HG03064 (cell line): ENCODE measurements at regions not wholly inside any gene's neighbourhood (a gene's known extent, or its start where the extent isn't known, plus 50 kb on each side); places are given as distances from the start of the nearest gene placed in this dataset.
"Not testable (repeated sequence)": the region's sequence is repeated elsewhere in the genome, so short reads cannot be mapped to it uniquely, and the experiment has no call there.

Experiments
- ATAC-seq: cut with Tn5 transposase; IDR thresholded peaks from one replicate; pipeline ENCODE4 v1.9.1; 2021; ENCODE audit warnings: low read depth; ENCODE audit not compliant: unreplicated experiment

- ATAC-seq: no peak
Observed at GRCh38 chr15:98537516-98538060, 110.8 kb upstream of the IGF1R start.

- no peak for ATAC-seq
Observed at GRCh38 chr15:98541519-98541918, 106.8 kb upstream of the IGF1R start.

DNA sequence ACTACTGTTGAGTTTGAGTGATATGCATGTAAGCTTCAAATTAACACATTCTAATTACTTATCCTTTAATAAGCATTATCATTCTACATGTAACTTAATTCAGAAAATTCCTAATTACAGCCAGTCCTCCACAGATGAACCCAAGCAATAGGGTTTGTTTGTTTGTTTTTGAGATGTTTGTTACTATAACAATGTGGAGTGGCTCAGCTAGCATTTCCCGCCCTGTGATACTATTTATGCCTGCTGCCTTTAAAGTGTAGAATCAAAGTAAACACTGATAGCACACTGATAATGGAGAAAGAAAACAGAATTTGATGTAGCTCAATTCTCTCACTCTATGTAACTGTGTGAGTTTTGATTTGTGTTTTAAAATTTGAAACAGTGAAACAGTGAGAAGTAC lies 105.1 kb upstream of the IGF1R start:
- no peak for ATAC-seq

- no peak for ATAC-seq
Observed at GRCh38 chr15:98546329-98546728, 102.0 kb upstream of the IGF1R start.

- ATAC-seq: no peak
Observed at GRCh38 chr15:98547275-98547674, 101.1 kb upstream of the IGF1R start.

- ATAC-seq: no peak
Observed at GRCh38 chr15:98547741-98548138, 100.6 kb upstream of the IGF1R start.

DNA sequence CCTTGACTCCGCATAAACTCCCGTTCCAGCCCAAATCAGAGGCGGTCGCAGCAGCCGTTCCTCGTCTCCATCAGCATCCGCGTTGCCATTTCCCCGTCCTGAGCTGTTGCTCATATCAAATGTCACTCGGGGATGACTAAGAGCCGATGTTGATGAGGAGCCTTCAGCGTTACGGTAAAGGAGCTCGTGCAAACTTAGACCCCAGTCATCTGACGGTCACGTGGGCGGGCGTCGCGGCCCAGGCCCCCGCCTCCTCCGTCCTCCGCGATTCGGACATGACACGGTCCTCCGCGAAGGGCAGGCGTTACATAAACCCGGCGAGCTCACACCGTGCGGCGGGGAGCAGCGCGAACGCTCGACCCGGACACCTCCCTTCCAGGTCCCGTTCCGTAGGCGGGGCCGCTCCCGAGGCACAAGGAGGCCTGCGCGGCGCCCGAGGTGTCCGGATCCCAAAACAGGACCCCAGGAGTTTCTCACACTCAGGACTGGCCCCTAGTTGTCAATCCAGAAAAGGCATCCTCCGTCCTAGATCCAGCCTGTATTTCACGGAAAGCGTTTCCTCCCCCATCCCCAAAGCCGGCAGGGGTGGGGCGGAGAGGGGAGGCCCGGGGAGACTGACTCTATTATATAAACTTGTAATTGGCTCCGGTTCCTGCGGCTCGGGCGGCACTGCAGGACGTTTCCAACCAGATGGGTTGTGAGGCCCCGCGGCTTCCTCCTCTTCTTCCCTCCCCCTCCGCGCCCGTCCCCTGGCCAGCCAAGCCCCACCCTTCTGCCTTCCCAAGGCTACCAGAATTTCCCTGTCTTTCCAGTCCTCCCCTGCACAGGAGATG lies 100.0 kb upstream of the IGF1R start:
- ATAC-seq: no peak

- no peak for ATAC-seq
Observed at GRCh38 chr15:98549003-98549402, 99.3 kb upstream of the IGF1R start.

DNA sequence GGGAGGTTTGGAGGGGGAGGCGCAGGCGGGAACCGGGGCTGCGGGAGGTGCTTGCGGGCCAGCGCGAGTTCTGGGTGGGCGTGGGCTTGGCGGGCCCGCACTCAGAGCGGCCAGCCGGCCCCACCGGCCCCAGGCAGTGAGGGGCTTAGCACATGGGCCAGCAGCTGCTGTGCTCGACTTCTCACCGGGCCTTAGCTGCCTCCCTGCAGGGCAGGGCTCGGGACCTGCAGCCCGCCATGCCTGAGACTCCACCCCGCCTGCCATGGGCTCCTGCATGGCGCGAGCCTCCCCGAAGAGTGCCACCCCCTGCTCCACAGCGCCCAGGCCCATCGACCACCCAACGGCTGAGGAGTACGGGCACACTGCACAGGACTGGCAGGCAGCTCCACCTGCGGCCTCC lies 98.6 kb upstream of the IGF1R start:
- no peak for ATAC-seq

DNA sequence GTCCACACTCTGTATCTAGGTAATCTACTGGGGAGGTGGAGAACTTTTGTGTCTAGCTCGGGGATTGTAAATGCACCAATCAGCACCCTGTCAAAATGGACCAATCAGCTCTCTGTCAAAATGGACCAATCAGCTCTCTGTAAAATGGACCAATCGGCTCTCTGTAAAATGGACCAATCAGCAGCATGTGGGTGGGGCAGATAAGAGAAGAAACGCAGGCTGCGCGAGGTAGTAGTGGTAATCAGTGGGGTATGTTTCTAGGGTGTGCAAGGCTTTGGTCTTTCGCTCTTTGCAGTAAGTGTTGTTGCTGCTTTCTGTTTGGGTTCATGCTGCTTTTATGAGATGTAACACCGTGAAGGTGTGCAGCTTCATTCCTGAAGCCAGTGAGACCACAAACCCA lies 98.0 kb upstream of the IGF1R start:
- ATAC-seq: not testable (repeated sequence)

DNA sequence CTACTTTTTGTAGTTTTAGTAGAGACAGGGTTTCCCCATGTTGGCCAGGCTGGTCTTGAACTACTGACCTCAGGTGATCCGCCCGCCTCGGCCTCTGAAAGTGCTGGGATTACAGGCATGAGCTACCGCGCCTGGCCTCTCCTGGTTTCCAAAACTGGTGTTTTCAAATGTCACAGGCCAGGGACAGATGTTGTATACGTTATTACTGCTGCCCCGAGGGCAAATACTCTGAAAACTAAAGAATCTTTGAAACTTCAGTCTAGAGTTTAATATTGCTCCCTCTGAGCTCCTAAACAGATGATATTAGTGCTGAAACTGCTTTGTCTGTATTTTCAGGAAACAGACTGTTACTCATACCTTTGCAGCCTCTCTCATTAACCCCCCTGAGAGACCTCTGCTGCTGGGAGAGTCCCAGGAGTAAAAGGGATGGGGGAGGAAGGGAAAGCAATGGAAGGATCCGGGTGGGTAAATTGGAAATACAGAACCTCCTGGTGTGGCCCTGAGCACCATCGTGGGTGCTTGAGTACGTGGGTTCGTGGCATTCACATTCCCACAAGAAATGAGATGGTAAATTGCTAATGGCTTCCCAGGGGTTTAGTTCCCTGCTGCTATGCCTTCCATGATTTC lies 96.3 kb upstream of the IGF1R start:
- no peak for ATAC-seq

DNA sequence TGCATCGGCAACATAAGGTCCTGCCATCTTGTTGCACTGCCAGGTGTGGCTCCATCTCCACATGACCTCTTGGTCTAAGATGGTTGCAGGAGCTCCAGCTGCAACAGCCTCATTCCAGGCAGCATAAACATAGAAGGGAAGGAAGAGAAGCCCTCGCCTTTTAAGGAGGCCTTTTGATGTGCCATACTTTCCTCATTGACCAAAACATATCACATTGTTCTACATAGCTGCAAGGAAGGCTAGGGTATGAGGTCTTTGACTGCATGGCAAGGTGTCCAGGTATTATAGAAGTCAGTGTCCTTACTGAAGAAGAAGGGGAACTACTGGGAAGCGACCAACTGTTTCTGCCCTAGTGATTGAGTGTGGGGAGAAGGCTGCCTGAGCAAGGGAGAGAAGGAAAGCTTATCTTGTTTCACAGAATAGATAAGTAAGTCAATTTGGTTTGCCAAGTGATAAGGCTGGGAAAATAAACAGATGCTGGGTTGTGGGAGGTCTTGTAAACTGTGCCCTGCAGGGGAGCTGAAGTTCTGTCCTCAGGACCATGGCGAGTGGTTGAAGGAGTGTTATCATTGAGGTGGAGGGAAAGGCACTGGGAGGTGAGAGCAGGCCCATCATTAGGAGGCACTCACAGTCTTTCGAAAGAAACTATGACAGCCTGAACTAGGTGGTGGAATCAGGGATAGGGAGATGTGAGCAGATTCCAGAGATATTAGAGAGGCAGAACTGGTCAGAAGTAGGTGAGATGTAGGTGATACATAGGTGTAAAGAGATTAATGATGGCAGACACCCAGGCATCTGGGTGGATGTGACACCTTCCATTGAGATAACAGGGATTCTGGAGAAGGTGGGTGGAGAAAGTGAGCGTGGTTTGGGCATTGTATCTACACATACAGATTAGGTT lies 93.8 kb upstream of the IGF1R start:
- ATAC-seq: no peak

DNA sequence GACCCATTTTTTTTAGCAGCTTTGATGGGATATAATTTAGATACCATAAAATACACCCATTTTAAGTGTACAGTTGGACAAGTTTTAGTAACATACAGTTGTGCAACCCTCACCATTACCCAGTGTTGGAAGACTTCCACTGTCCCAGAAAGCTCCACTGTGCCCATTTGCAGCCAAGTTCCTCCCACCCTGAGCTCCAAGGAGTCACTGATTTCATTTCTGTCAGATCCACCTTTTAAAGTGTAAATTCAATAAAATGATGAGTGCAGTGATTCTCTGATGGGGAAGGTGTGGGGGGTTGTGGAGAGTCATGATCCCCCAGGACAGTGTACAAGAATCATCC lies 93.2 kb upstream of the IGF1R start:
- no peak for ATAC-seq

DNA sequence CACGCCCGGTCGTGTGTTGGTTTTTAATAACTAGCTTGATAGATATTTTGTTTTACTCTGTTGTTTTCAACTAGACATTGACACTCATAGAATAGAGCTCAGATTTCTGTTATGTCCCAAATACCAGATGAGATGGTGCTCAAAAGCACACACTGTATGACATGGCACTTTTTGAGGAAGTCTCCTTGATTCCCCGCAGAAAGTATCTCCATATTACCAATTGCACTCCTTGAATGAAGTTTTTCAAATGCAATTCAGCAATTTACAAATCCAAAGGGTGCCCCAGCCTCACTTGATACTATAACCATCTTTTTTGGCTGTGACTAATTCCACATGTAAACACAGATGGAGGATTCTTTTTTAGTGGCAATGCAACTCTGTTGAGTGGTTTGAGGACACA lies 92.0 kb upstream of the IGF1R start:
- no peak for ATAC-seq

DNA sequence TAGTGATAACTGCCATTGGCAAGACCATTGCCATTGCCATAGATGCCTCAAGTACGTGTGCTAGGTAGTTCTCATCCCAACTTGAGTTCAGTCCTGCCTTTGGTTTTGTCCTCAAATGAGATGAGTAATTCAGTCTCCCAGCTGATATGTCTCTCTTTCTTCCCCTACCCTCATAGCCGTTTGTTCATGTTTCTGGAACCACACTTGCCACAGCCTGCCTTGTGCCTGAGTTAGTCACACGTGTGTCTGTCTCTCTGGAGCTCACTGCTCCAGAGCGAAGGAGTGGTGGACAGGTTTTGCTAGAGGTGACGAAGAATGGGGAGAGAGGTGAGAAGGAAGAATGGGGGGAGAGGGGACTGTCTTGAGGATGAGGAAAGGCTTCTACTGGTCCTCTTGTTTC lies 88.0 kb upstream of the IGF1R start:
- ATAC-seq: no peak

DNA sequence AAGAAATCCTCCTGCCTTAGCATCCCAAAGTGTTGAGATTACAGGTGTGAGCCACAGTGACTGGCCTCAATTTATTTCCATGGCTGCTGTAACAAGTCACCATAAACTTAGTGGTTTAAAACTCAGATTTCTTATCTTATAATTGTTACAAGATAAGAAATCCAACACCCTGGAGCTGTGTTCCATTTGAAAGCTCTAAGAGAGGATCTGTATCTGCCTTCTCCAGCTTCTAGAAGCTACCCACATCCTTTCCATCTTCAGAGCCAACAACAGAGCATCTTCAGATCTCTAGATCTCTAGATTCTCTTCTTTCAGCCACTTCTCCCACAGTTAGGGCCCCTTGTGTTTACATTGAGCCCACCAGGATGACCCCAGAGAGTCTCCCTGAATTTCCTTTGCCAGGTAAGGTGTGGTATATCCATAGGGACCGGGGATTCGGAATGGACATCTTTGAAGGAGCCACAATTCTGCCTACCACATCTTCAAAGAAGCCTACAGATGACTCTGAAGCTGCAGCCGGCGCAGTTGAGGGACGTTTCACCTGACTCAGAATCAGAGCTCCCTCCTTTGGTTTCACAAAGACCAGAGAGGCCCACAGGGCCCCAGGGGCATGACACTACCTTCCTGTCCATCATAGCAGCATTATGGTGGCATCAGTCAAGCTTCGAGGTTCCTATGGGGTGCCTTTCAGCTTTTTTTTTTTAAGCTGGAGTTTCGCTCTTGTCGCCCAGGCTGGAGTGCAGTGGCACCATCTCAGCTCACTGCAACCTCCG lies 87.0 kb upstream of the IGF1R start:
- ATAC-seq: no peak

DNA sequence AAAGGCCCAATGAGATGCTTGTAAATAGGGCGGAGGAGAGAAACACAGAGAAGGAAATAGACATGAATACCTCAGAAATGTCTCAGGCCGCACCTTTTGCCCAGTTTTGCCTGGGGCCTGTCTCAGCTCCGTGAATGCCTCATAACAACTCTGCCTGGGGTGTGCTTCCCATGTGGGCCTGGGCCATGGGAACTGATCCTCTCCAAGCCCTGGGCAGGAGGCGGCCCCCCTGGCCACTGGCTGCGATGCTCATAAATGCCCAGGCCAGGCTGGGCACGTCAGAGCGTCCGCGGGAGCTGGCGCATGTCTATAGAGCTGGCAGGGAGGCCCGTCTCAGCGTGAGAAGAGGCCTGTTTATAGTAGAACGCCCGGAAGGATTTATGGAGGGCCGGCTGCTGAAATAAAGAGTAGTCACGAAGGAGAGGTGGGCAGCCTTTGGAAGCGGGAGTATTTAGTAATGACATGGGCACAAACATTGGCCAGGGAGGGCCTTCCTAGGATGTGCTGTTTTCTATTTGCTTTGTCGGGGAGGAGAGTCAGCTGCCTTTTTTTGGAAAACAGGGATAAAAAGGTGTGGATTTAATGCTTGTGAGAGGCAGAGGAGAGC lies 85.9 kb upstream of the IGF1R start:
- ATAC-seq: no peak

GRCh38 chr15:98565566-98565965 lies 82.8 kb upstream of the IGF1R start:
- no peak for ATAC-seq

GRCh38 chr15:98567951-98568350 lies 80.4 kb upstream of the IGF1R start:
- ATAC-seq: no peak
